BE2C (cell line): ENCODE measurements at regions not wholly inside any gene's neighbourhood (a gene's known extent, or its start where the extent isn't known, plus 50 kb on each side); places are given as distances from the start of the nearest gene placed in this dataset.

Source experiments
- DNase-seq: peaks from one replicate; pipeline ENCODE4 v3.0.0-alpha.2; 2020
- H3K27me3 ChIP-seq: fragments of 250-450 bp; sonication (Bioruptor Pico); 2 replicates; pipeline ENCODE4 v1.5.1; 2020; ENCODE audit warnings: mild to moderate bottlenecking
- H3K36me3 ChIP-seq: fragments of 250-450 bp; sonication (Bioruptor Pico); 2 replicates; pipeline ENCODE4 v1.5.1; 2020; ENCODE audit warnings: mild to moderate bottlenecking
- H3K4me1 ChIP-seq: fragments of 250-450 bp; sonication (Bioruptor Pico); 2 replicates; pipeline ENCODE4 v1.5.1; 2020
- H3K4me3 ChIP-seq: 2 replicates; pipeline ENCODE4 v1.5.1; 2011; ENCODE audit warnings: low read depth, low read length
- H3K9me3 ChIP-seq: fragments of 250-450 bp; sonication (Bioruptor Pico); 2 replicates; pipeline ENCODE4 v1.5.1; 2020
- CTCF ChIP-seq: IDR thresholded peaks from 2 replicates; pipeline ENCODE4 v1.5.1; 2012; ENCODE audit warnings: mild to moderate bottlenecking, low read depth, low read length

- no peak for TF ChIP-seq CTCF
- Histone ChIP-seq H3K9me3 (no peaks in the 10 kb centered on the region), H3K27me3 (no peaks in the 10 kb centered on the region), H3K36me3 (no peaks in the 10 kb centered on the region), H3K4me3 (no peak overlapping the region), H3K4me1 (no peaks in the 10 kb centered on the region)
- no peak for DNase-seq
These were observed 77.9 kb upstream of the DPT start for GRCh38 chr1:168806952-168807351.

GRCh38 chr1:168811176-168811575 lies 82.2 kb upstream of the DPT start:
- Histone ChIP-seq H3K36me3 (no peaks in the 10 kb centered on the region), H3K4me3 (no peak overlapping the region), H3K27me3 (no peaks in the 10 kb centered on the region), H3K4me1 (no peaks in the 10 kb centered on the region), H3K9me3 (no peaks in the 10 kb centered on the region)
- no peak for DNase-seq
- no peak for TF ChIP-seq CTCF

GRCh38 chr1:168819668-168820067 lies 90.7 kb upstream of the DPT start:
- Histone ChIP-seq H3K4me1 (no peaks in the 10 kb centered on the region), H3K27me3 (no peaks in the 10 kb centered on the region), H3K4me3 (no peak overlapping the region), H3K36me3 (no peaks in the 10 kb centered on the region), H3K9me3 (no peaks in the 10 kb centered on the region)
- no peak for TF ChIP-seq CTCF
- no peak for DNase-seq

- no peak for DNase-seq
- H3K36me3 ChIP-seq, result no peaks in the 10 kb centered on the region
- no peaks in the 10 kb centered on the region for H3K27me3 ChIP-seq
- H3K4me1 ChIP-seq, result peaks cover 7% of the 10 kb centered on the region
- no peak for TF ChIP-seq CTCF
- H3K9me3 ChIP-seq, result no peaks in the 10 kb centered on the region; the same call in 1 of the 2 replicates
- H3K4me3 ChIP-seq, result no peak overlapping the region
These were observed 92.4 kb upstream of the DPT start for GRCh38 chr1:168821434-168821833.

- Histone ChIP-seq H3K36me3 (no peaks in the 10 kb centered on the region), H3K4me1 (peaks cover 7% of the 10 kb centered on the region), H3K4me3 (no peak overlapping the region), H3K9me3 (no peaks in the 10 kb centered on the region; the same call in 1 of the 2 replicates), H3K27me3 (no peaks in the 10 kb centered on the region)
- no peak for DNase-seq
- no peak for TF ChIP-seq CTCF
These were observed 93.9 kb upstream of the DPT start for GRCh38 chr1:168822911-168823310.

GRCh38 chr1:168823988-168824387 lies 95.0 kb upstream of the DPT start:
- DNase-seq, result no peak
- Histone ChIP-seq H3K9me3 (no peaks in the 10 kb centered on the region; the same call in 1 of the 2 replicates), H3K27me3 (no peaks in the 10 kb centered on the region), H3K36me3 (no peaks in the 10 kb centered on the region), H3K4me1 (peaks cover 7% of the 10 kb centered on the region), H3K4me3 (no peak overlapping the region)
- no peak for TF ChIP-seq CTCF
